HCT116 (cell line): ENCODE measurements at regions not wholly inside any gene's neighbourhood (a gene's known extent, or its start where the extent isn't known, plus 50 kb on each side); places are given as distances from the start of the nearest gene placed in this dataset.

ENCODE experiments used
- ATAC-seq: fragments of 200-7000 bp; cut with Tn5 transposase; 2 replicates; pipeline ENCODE4 v1.9.1; 2020; ENCODE audit warnings: mild to moderate bottlenecking, moderate library complexity
- BruUV-seq: library from RNA; stranded (reverse); fragments of 400-500 nt; replicated peaks from 2 replicates; lab custom pipeline; 2021; lab: Mats Ljungman, UMichigan
- CTCF ChIA-PET: fragments of 300-600 bp; sonication (Branson Sonifier 250); formaldehyde crosslinking; loops from one replicate; lab custom pipeline; 2021; ENCODE audit warnings: antibody characterized with exemption; lab: Charles Lee
- POLR2A ChIA-PET: fragments of 300-600, 350-600 bp; sonication (Branson Sonifier 250); formaldehyde crosslinking; loops from one replicate; lab custom pipeline; 2021; ENCODE audit warnings: antibody characterized with exemption; lab: Charles Lee
- RAD21 ChIA-PET, 2 experiments: fragments of 300-600 bp; sonication (Branson Sonifier 250); formaldehyde crosslinking; loops; one replicate each; lab custom pipeline; 2023; ENCODE audit warnings: low total read pairs in 2 of 2; ENCODE audit not compliant: uncharacterized antibody in 2 of 2, unreplicated experiment in 2 of 2, low non-redundant PET in 1 of 2; lab: Charles Lee
- DNase-seq: peaks from one replicate; pipeline ENCODE4 v3.0.0-alpha.2; 2010; ENCODE audit warnings: low read depth, low spot score
- H2AFZ ChIP-seq: fragments of 200-600 bp; shearing (Covaris generic), sonication (generic); 2 replicates; pipeline ENCODE4 v1.6.1; 2017; ENCODE audit warnings: low read depth, mixed run types, mixed read lengths, antibody characterized with exemption, low read length; ENCODE audit not compliant: poor library complexity, severe bottlenecking
- H3K27ac ChIP-seq: 2 replicates; pipeline ENCODE4 v1.5.1; 2012; ENCODE audit warnings: low read depth, low read length
- H3K27me3 ChIP-seq: fragments of 200-600 bp; sonication (generic); 2 replicates; pipeline ENCODE4 v1.6.1; 2016; ENCODE audit warnings: mixed run types, low read length, mixed read lengths; ENCODE audit not compliant: insufficient read depth
- H3K36me3 ChIP-seq, 2 experiments: fragments of 200-500 bp in 1 of 2; fragments of 200-600 bp in 1 of 2; sonication (Bioruptor generic) in 1 of 2; sonication (generic) in 1 of 2; 2 replicates each; pipeline versions ENCODE4 v1.5.1 to v1.6.1; 2014 to 2016; ENCODE audit warnings: low read length in 2 of 2, inconsistent platforms in 1 of 2, mixed read lengths in 1 of 2, mixed run types in 1 of 2; ENCODE audit not compliant: insufficient read depth in 2 of 2, control insufficient read depth in 1 of 2
- H3K4me1 ChIP-seq, 2 experiments: fragments of 200-600 bp in 1 of 2; sonication (generic) in 1 of 2; 2 replicates each; pipeline versions ENCODE4 v1.5.1 to v1.6.1; 2012 to 2017; ENCODE audit warnings: low read length in 2 of 2, inconsistent platforms in 1 of 2, mild to moderate bottlenecking in 1 of 2, mixed read lengths in 1 of 2, mixed run types in 1 of 2, moderate library complexity in 1 of 2; ENCODE audit not compliant: insufficient read depth in 2 of 2, control insufficient read depth in 1 of 2
- H3K4me2 ChIP-seq: fragments of 200-600 bp; sonication (generic); 2 replicates; pipeline ENCODE4 v1.6.1; 2017; ENCODE audit warnings: mixed run types, low read length, mixed read lengths
- H3K4me3 ChIP-seq, 2 experiments: fragments of 200-600 bp in 1 of 2; sonication (generic) in 1 of 2; replicated peaks in 1 of 2; 2 replicates each; pipeline ENCODE4 v1.5.1; 2011 to 2016; ENCODE audit warnings: low read length in 2 of 2, control low read depth in 1 of 2, low read depth in 1 of 2, mild to moderate bottlenecking in 1 of 2, mixed read lengths in 1 of 2, mixed run types in 1 of 2
- H3K79me2 ChIP-seq: fragments of 200-600 bp; sonication (generic); 2 replicates; pipeline ENCODE4 v1.6.1; 2017; ENCODE audit warnings: mild to moderate bottlenecking, mixed run types, low read length, moderate library complexity, mixed read lengths; ENCODE audit not compliant: insufficient read depth
- H3K9ac ChIP-seq: fragments of 200-600 bp; sonication (generic); 2 replicates; pipeline ENCODE4 v1.6.1; 2016; ENCODE audit warnings: low read length, mixed read lengths
- H3K9me2 ChIP-seq: fragments of 200-600 bp; sonication (generic), shearing (Covaris generic); 2 replicates; pipeline ENCODE4 v1.6.1; 2017; ENCODE audit warnings: mixed run types, mild to moderate bottlenecking, moderate library complexity; ENCODE audit not compliant: insufficient read depth
- H3K9me3 ChIP-seq, 2 experiments: fragments of 200-500 bp in 1 of 2; fragments of 200-600 bp in 1 of 2; sonication (Bioruptor generic) in 1 of 2; sonication (generic) in 1 of 2; 2 replicates each; pipeline ENCODE4 v1.6.1; 2014 to 2017; ENCODE audit warnings: low read length in 2 of 2, mixed read lengths in 2 of 2, inconsistent platforms in 1 of 2, low read depth in 1 of 2, mild to moderate bottlenecking in 1 of 2, mixed run types in 1 of 2, moderate library complexity in 1 of 2; ENCODE audit not compliant: control insufficient read depth in 1 of 2, insufficient read depth in 1 of 2
- H4K20me1 ChIP-seq: fragments of 200-600 bp; sonication (generic), shearing (Covaris generic); 2 replicates; pipeline ENCODE4 v1.6.1; 2017; ENCODE audit warnings: mixed run types, mild to moderate bottlenecking, moderate library complexity; ENCODE audit not compliant: insufficient read depth
- CBX3 ChIP-seq: IDR thresholded peaks from 2 replicates; pipeline ENCODE4 v1.6.1; 2012; ENCODE audit warnings: low read depth
- EGR1 ChIP-seq: IDR thresholded peaks from 2 replicates; pipeline ENCODE4 v1.6.1; 2012; ENCODE audit warnings: low read depth
- ELF1 ChIP-seq: IDR thresholded peaks from 2 replicates; pipeline ENCODE4 v1.6.1; 2012; ENCODE audit warnings: low read depth, borderline replicate concordance
- EZH2 ChIP-seq: fragments of 200-600 bp; sonication (generic); IDR thresholded peaks from 2 replicates; pipeline ENCODE4 v1.6.1; 2017; ENCODE audit warnings: antibody characterized with exemption, mixed run types
- EZH2phosphoT487 ChIP-seq: fragments of 200-600 bp; IDR thresholded peaks from 2 replicates; pipeline ENCODE4 v1.6.1; 2018; ENCODE audit warnings: antibody characterized with exemption, borderline replicate concordance
- FOSL1 ChIP-seq: IDR thresholded peaks from 2 replicates; pipeline ENCODE4 v1.6.1; 2012; ENCODE audit warnings: low read depth
- POLR2A ChIP-seq: IDR thresholded peaks from 2 replicates; pipeline ENCODE4 v1.7.0; 2011; ENCODE audit warnings: borderline replicate concordance; ENCODE audit not compliant: insufficient read depth, insufficient read length; ENCODE audit errors: extremely low read depth
- POLR2AphosphoS5 ChIP-seq: IDR thresholded peaks from 2 replicates; pipeline ENCODE4 v1.6.1; 2011; ENCODE audit warnings: mild to moderate bottlenecking, low read depth, low read length, moderate library complexity
- SIN3A ChIP-seq: IDR thresholded peaks from 2 replicates; pipeline ENCODE4 v1.6.1; 2012; ENCODE audit warnings: low read depth
- SP1 ChIP-seq: IDR thresholded peaks from 2 replicates; pipeline ENCODE4 v1.6.1; 2012; ENCODE audit warnings: low read depth
- SRF ChIP-seq: IDR thresholded peaks from 2 replicates; pipeline ENCODE4 v1.6.1; 2012; ENCODE audit warnings: low read depth
- TCF7L2 ChIP-seq: IDR thresholded peaks from 2 replicates; pipeline ENCODE4 v1.7.0; 2011; ENCODE audit warnings: borderline replicate concordance, inconsistent platforms; ENCODE audit not compliant: insufficient read depth, insufficient read length; ENCODE audit errors: extremely low read depth
- YY1 ChIP-seq: IDR thresholded peaks from 2 replicates; pipeline ENCODE4 v1.6.1; 2011; ENCODE audit warnings: low read length, low read depth, moderate library complexity, mild to moderate bottlenecking; ENCODE audit not compliant: insufficient replicate concordance; ENCODE audit errors: extremely low read depth
- ZFX ChIP-seq: fragments of 450-650 bp; IDR thresholded peaks from 2 replicates; pipeline ENCODE4 v1.6.1; 2017
- ZNF274 ChIP-seq: fragments of 200-500 bp; sonication (Bioruptor generic); IDR thresholded peaks from 2 replicates; pipeline ENCODE4 v1.6.1; 2014; ENCODE audit warnings: mild to moderate bottlenecking, low read depth, low read length, inconsistent platforms
- intact Hi-C: fragments of 100-400 bp; cut with micrococcal nuclease; formaldehyde crosslinking; loops from 2 replicates; pipeline ENCODE4 v1.10.0; 2022
- TF ChIP-seq, protein P1 (sequence below), 3 experiments: fragments of 200-600 bp in 1 of 3; sonication (generic) in 1 of 3; IDR thresholded peaks in 2 of 3; conservative IDR thresholded peaks in 1 of 3; 2 replicates each; pipeline ENCODE4 v1.5.1; 2012 to 2017; ENCODE audit warnings: low read depth in 2 of 3, low read length in 2 of 3, antibody characterized with exemption in 1 of 3, borderline replicate concordance in 1 of 3, control low read depth in 1 of 3, mild to moderate bottlenecking in 1 of 3, mixed read lengths in 1 of 3, mixed run types in 1 of 3, moderate library complexity in 1 of 3; ENCODE audit not compliant: insufficient read depth in 1 of 3
- TF ChIP-seq, protein P2 (sequence below): IDR thresholded peaks from 2 replicates; pipeline ENCODE4 v1.6.1; 2012
- TF ChIP-seq, protein P3 (sequence below): IDR thresholded peaks from 2 replicates; pipeline ENCODE4 v1.6.1; 2011; ENCODE audit warnings: mild to moderate bottlenecking, low read length, moderate library complexity; ENCODE audit not compliant: insufficient replicate concordance; ENCODE audit errors: extremely low read depth
- TF ChIP-seq, protein P4 (sequence below): IDR thresholded peaks from 2 replicates; pipeline ENCODE4 v1.6.1; 2012

DNA sequence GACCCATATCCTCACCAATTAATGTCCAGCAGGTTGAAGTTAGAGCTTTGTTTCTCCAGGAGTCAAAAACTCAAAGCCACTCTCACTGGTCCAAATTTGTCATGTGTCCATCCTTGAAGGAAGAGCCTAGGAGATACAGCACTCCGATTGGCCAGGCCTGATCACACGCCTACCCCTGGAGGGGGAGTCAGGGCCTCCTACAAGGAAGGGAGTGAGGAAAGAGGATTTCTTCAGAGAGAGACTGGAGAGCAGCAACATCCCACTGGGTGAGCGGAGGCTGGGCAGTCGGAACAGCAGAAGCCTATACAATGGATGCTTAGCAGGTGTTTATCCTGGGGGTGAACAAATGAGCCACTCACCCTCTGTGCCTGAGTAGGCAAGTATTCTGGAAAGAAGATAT, 113.9 kb downstream of the TRIM29 start:
- no peak overlapping the region for H3K9ac ChIP-seq
- TF ChIP-seq ZFX (no peak), ZNF274 (no peak), SIN3A (no peak), SRF (no peak), EZH2 (no peak), POLR2AphosphoS5 (no peak)
- TF ChIP-seq, protein P1, sequence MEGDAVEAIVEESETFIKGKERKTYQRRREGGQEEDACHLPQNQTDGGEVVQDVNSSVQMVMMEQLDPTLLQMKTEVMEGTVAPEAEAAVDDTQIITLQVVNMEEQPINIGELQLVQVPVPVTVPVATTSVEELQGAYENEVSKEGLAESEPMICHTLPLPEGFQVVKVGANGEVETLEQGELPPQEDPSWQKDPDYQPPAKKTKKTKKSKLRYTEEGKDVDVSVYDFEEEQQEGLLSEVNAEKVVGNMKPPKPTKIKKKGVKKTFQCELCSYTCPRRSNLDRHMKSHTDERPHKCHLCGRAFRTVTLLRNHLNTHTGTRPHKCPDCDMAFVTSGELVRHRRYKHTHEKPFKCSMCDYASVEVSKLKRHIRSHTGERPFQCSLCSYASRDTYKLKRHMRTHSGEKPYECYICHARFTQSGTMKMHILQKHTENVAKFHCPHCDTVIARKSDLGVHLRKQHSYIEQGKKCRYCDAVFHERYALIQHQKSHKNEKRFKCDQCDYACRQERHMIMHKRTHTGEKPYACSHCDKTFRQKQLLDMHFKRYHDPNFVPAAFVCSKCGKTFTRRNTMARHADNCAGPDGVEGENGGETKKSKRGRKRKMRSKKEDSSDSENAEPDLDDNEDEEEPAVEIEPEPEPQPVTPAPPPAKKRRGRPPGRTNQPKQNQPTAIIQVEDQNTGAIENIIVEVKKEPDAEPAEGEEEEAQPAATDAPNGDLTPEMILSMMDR (IDR thresholded peaks at IDR 0.05 in 2 of 3, conservative IDR thresholded peaks at IDR 0.05 in 1 of 3; ENCODE audit: borderline replicate concordance in 1 of 3, insufficient read depth in 1 of 3, low read depth in 2 of 3, low read length in 2 of 3): no peak
- TF ChIP-seq, all 23 proteins: peak for 0
- CTCF ChIA-PET: no interaction called here
- Histone ChIP-seq H3K27ac (no peak overlapping the region), H3K79me2 (no peaks in the 10 kb centered on the region), H4K20me1 (no peaks in the 10 kb centered on the region), H2AFZ (no peak overlapping the region), H3K4me3 (no peak overlapping the region), H3K4me2 (no peak overlapping the region), H3K4me1 (no peaks in the 10 kb centered on the region), H3K27me3 (no peaks in the 10 kb centered on the region), H3K36me3 (no peaks in the 10 kb centered on the region), H3K9me3 (no peaks in the 10 kb centered on the region), H3K9me2 (no peaks in the 10 kb centered on the region)
- RAD21 ChIA-PET: no interaction called here
- intact Hi-C loops: no loop called here
- ATAC-seq: peak; percentile 52; the same call in 1 of the 2 replicates
- no peak for DNase-seq
- no TSS peak for BruUV-seq
- POLR2A ChIA-PET: no interaction called here

DNA sequence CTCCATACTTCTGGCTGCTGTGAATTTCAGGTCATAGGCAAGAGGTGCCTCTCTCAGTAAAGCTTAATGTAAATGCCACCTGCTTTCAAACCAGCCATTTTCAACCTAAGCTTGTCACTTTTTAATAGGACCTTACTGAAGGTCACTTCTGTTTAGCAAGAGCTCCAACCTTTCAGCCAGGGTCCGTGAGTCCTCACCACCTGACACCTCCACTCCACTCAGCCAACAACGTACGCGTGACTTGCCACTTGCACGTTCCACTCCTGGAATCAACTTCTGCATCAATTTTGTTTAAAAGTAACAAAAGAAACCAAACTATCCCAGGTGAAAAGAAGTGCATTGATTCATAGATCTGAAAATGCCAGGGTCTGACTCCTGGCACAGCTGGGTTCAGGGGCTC, 114.4 kb downstream of the TRIM29 start:
- Histone ChIP-seq H2AFZ (no peak overlapping the region), H3K36me3 (no peaks in the 10 kb centered on the region), H3K27me3 (0 out of 2 replicates have a peak, but pooled peaks cover 3% of the 10 kb centered on the region), H3K79me2 (no peaks in the 10 kb centered on the region), H3K4me3 (no peak overlapping the region), H3K4me1 (no peaks in the 10 kb centered on the region), H3K9ac (no peak overlapping the region), H3K27ac (no peak overlapping the region), H3K9me3 (no peaks in the 10 kb centered on the region), H3K9me2 (no peaks in the 10 kb centered on the region), H3K4me2 (no peak overlapping the region), H4K20me1 (no peaks in the 10 kb centered on the region)
- ChIA-PET POLR2A (no interaction called here), RAD21 (no interaction called here), CTCF (no interaction called here)
- DNase-seq (no peak), ATAC-seq (no peak)
- intact Hi-C loops: no loop called here
- no TSS peak for BruUV-seq
- TF ChIP-seq EZH2phosphoT487 (no peak), ELF1 (no peak), EGR1 (no peak), SRF (no peak), TCF7L2 (no peak), POLR2A (no peak), SIN3A (no peak), CBX3 (no peak), FOSL1 (no peak), SP1 (no peak), YY1 (no peak)
- TF ChIP-seq, protein P2, sequence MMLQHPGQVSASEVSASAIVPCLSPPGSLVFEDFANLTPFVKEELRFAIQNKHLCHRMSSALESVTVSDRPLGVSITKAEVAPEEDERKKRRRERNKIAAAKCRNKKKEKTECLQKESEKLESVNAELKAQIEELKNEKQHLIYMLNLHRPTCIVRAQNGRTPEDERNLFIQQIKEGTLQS: no peak
- TF ChIP-seq, protein P3, sequence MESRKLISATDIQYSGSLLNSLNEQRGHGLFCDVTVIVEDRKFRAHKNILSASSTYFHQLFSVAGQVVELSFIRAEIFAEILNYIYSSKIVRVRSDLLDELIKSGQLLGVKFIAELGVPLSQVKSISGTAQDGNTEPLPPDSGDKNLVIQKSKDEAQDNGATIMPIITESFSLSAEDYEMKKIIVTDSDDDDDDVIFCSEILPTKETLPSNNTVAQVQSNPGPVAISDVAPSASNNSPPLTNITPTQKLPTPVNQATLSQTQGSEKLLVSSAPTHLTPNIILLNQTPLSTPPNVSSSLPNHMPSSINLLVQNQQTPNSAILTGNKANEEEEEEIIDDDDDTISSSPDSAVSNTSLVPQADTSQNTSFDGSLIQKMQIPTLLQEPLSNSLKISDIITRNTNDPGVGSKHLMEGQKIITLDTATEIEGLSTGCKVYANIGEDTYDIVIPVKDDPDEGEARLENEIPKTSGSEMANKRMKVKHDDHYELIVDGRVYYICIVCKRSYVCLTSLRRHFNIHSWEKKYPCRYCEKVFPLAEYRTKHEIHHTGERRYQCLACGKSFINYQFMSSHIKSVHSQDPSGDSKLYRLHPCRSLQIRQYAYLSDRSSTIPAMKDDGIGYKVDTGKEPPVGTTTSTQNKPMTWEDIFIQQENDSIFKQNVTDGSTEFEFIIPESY: no peak
- TF ChIP-seq, protein P4, sequence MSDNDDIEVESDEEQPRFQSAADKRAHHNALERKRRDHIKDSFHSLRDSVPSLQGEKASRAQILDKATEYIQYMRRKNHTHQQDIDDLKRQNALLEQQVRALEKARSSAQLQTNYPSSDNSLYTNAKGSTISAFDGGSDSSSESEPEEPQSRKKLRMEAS: no peak
